ENCODE measurements at regions not wholly inside any gene's neighbourhood (a gene's known extent, or its start where the extent isn't known, plus 50 kb on each side); places are given as distances from the start of the nearest gene placed in this dataset.

GRCh38 chr7:52344015-52344414 lies 691.4 kb upstream of the POM121L12 start:
- ChIA-PET POLR2A (ENCODE audit: unreplicated experiment) (no interaction called here), CTCF (no interaction called here)
- Histone ChIP-seq H2BK120ac (ENCODE audit: low read depth, low read length) (no peak overlapping the region), H4K8ac (ENCODE audit: low read depth in 2 of 2, low read length in 2 of 2) (no peak overlapping the region), H3K79me1 (ENCODE audit: low read depth in 1 of 2, low read length in 2 of 2) (no peaks in the 10 kb centered on the region), H2AK9ac (replicated peaks; ENCODE audit: low read depth, low read length, poor library complexity) (no peak overlapping the region), H3K4me3 (ENCODE audit: insufficient read depth, low read depth, low read length) (no peak overlapping the region), H2AFZ (replicated peaks; ENCODE audit: low read length, poor library complexity) (no peak overlapping the region), H2BK5ac (ENCODE audit: low read depth, low read length, poor library complexity, severe bottlenecking) (no peak overlapping the region), H3K9ac (ENCODE audit: low read depth, low read length) (no peak overlapping the region), H3K14ac (replicated peaks; ENCODE audit: low read depth, low read length) (no peak overlapping the region), H3K4me1 (ENCODE audit: control insufficient read depth, insufficient read depth, low read length) (no peaks in the 10 kb centered on the region), H3K23ac (ENCODE audit: low read depth, low read length) (no peak overlapping the region), H3K4me2 (ENCODE audit: low read depth, low read length) (no peak overlapping the region), H4K5ac (ENCODE audit: low read depth, low read length) (no peak overlapping the region), H3K36me3 (ENCODE audit: control insufficient read depth, insufficient read depth, low read length) (no peaks in the 10 kb centered on the region), H4K91ac (ENCODE audit: insufficient read depth, low read depth, low read length) (no peak overlapping the region), H2BK20ac (ENCODE audit: low read depth, low read length) (no peak overlapping the region), H3K27me3 (ENCODE audit: control insufficient read depth, insufficient read depth, low read length) (no peaks in the 10 kb centered on the region), H2AK5ac (ENCODE audit: low read depth, low read length) (no peak overlapping the region), H3K27ac (ENCODE audit: insufficient read depth, low read length) (no peak overlapping the region), H3K9me1 (ENCODE audit: insufficient read depth, low read length) (no peaks in the 10 kb centered on the region), H4K20me1 (ENCODE audit: insufficient read depth, low read length) (no peaks in the 10 kb centered on the region), H3K56ac (ENCODE audit: extremely low read depth, insufficient read depth, low read length) (no peak overlapping the region), H3K9me3 (ENCODE audit: control insufficient read depth, insufficient read depth, low read length) (peaks cover 9% of the 10 kb centered on the region; the same call in 1 of the 2 replicates), H3K4ac (ENCODE audit: low read depth, low read length) (no peak overlapping the region), H3K18ac (ENCODE audit: low read depth, low read length) (no peak overlapping the region), H2BK15ac (ENCODE audit: low read depth, low read length) (no peak overlapping the region)
- TF ChIP-seq MAFK (IDR thresholded peaks at IDR 0.05; ENCODE audit: low read depth, low read length) (no peak), SMC3 (IDR thresholded peaks at IDR 0.05; ENCODE audit: low read depth, low read length) (no peak), NFE2L2 (IDR thresholded peaks at IDR 0.05; ENCODE audit: low read depth, low read length) (no peak), MAZ (IDR thresholded peaks at IDR 0.05; ENCODE audit: borderline replicate concordance, low read depth, low read length) (no peak), FOS (IDR thresholded peaks at IDR 0.05; ENCODE audit: low read depth, low read length) (no peak), CEBPB (IDR thresholded peaks at IDR 0.05; ENCODE audit: low read depth, low read length) (no peak), BHLHE40 (IDR thresholded peaks at IDR 0.05; ENCODE audit: low read depth, low read length) (no peak), MXI1 (IDR thresholded peaks at IDR 0.05; ENCODE audit: borderline replicate concordance, low read depth, low read length) (no peak), RCOR1 (IDR thresholded peaks at IDR 0.05; ENCODE audit: insufficient replicate concordance, low read length) (no peak), ELK1 (IDR thresholded peaks at IDR 0.05; ENCODE audit: borderline replicate concordance, low read depth, low read length) (no peak), POLR2A (IDR thresholded peaks at IDR 0.05; ENCODE audit: low read depth, low read length) (no peak), CHD1 (IDR thresholded peaks at IDR 0.05; ENCODE audit: low read depth, low read length) (no peak), RFX5 (IDR thresholded peaks at IDR 0.05; ENCODE audit: low read depth, low read length) (no peak), RAD21 (IDR thresholded peaks at IDR 0.05; ENCODE audit: low read length) (no peak)
- TF ChIP-seq, protein P1, sequence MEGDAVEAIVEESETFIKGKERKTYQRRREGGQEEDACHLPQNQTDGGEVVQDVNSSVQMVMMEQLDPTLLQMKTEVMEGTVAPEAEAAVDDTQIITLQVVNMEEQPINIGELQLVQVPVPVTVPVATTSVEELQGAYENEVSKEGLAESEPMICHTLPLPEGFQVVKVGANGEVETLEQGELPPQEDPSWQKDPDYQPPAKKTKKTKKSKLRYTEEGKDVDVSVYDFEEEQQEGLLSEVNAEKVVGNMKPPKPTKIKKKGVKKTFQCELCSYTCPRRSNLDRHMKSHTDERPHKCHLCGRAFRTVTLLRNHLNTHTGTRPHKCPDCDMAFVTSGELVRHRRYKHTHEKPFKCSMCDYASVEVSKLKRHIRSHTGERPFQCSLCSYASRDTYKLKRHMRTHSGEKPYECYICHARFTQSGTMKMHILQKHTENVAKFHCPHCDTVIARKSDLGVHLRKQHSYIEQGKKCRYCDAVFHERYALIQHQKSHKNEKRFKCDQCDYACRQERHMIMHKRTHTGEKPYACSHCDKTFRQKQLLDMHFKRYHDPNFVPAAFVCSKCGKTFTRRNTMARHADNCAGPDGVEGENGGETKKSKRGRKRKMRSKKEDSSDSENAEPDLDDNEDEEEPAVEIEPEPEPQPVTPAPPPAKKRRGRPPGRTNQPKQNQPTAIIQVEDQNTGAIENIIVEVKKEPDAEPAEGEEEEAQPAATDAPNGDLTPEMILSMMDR (conservative IDR thresholded peaks at IDR 0.05; ENCODE audit: low read depth, low read length) = no peak
- 30% methylated on average over 2 of the region's 2 CpGs; no CpG with 5 or more reads in 1 of the 2 experiments for WGBS, 2 experiments (ENCODE audit: extremely low coverage in 2 of 2, insufficient read length in 1 of 2)
- DNase-seq (no peak), ATAC-seq (ENCODE audit: low read depth) (no peak)
- BruUV-seq (replicated peaks) = no TSS peak
- dilution Hi-C loops (cut with HindIII; ENCODE audit: low sequenced_read_pairs, unreplicated experiment) = no loop called here
- intact Hi-C loops (cut with micrococcal nuclease) = loop anchor here (10.0 kb wide), 1 partner anchor 299 kb away; no protein-coding TSS in a partner anchor
- in situ Hi-C loops (cut with MboI; ENCODE audit: low sequenced_read_pairs) = no loop called here
